Neural cell (in vitro differentiated cells): ENCODE measurements at regions not wholly inside any gene's neighbourhood (a gene's known extent, or its start where the extent isn't known, plus 50 kb on each side); places are given as distances from the start of the nearest gene placed in this dataset.

Experiments used
- CTCF ChIP-seq: fragments of 450-650 bp; IDR thresholded peaks from 2 replicates; pipeline ENCODE4 v1.5.1; 2014; ENCODE audit warnings: antibody characterized with exemption, mild to moderate bottlenecking, moderate library complexity; ENCODE audit not compliant: poor library complexity, severe bottlenecking
- EZH2 ChIP-seq: fragments of 200-600, 300-800 bp; shearing (Covaris generic), sonication (generic); IDR thresholded peaks from 2 replicates; pipeline ENCODE4 v1.6.1; 2014; ENCODE audit warnings: antibody characterized with exemption, low read length, borderline replicate concordance, mild to moderate bottlenecking; ENCODE audit not compliant: insufficient read depth, poor library complexity, severe bottlenecking
- REST ChIP-seq: IDR thresholded peaks from 2 replicates; pipeline ENCODE4 v1.6.1; 2012; ENCODE audit warnings: borderline replicate concordance

GRCh38 chr10:63862860-63863259, 341.7 kb downstream of the REEP3 start:
- no peak for TF ChIP-seq CTCF
- no peak for TF ChIP-seq REST
- no peak for TF ChIP-seq EZH2
